Immature natural killer cell (primary cell): ENCODE measurements at regions not wholly inside any gene's neighbourhood (a gene's known extent, or its start where the extent isn't known, plus 50 kb on each side); places are given as distances from the start of the nearest gene placed in this dataset.

Experiments
- DNase-seq, 3 donors: peaks; one replicate each; pipeline ENCODE4 v3.0.0; 2022; ENCODE audit warnings: mixed read lengths in 1 of 3
- H3K27ac Mint-ChIP-seq, 6 donors: one replicate each; pipeline ENCODE4 v1.8.0; 2020; ENCODE audit warnings: mixed read lengths in 6 of 6, mild to moderate bottlenecking in 5 of 6, inconsistent platforms in 4 of 6, moderate library complexity in 3 of 6
- H3K27me3 Mint-ChIP-seq, 3 donors: one replicate each; pipeline ENCODE4 v1.8.0; 2020 to 2021; ENCODE audit warnings: low read depth in 3 of 3, mild to moderate bottlenecking in 3 of 3, mixed read lengths in 3 of 3, moderate library complexity in 3 of 3, inconsistent platforms in 1 of 3
- H3K36me3 Mint-ChIP-seq, 3 donors: one replicate each; pipeline ENCODE4 v1.8.0; 2020; ENCODE audit warnings: mixed read lengths in 3 of 3, inconsistent platforms in 2 of 3, mild to moderate bottlenecking in 2 of 3
- H3K4me1 Mint-ChIP-seq, 2 donors: one replicate each; pipeline ENCODE4 v1.8.0; 2020; ENCODE audit warnings: inconsistent platforms in 2 of 2, mild to moderate bottlenecking in 2 of 2, mixed read lengths in 2 of 2, moderate library complexity in 1 of 2
- H3K4me3 Mint-ChIP-seq, 5 donors: one replicate each; pipeline ENCODE4 v1.8.0; 2020; ENCODE audit warnings: mild to moderate bottlenecking in 5 of 5, mixed read lengths in 5 of 5, inconsistent platforms in 3 of 5, moderate library complexity in 3 of 5
- H3K9me3 Mint-ChIP-seq, 6 donors: one replicate each; pipeline ENCODE4 v1.8.0; 2020; ENCODE audit warnings: mild to moderate bottlenecking in 6 of 6, mixed read lengths in 6 of 6, inconsistent platforms in 4 of 6, moderate library complexity in 3 of 6

GRCh38 chr10:83625831-83626360, 513.4 kb upstream of the GHITM start:
- Mint-ChIP-seq H3K9me3 (peaks cover 0 to 11% (median 5%) of the 10 kb centered on the region in 6 donors), H3K27ac (no peak overlapping the region), H3K4me3 (no peak overlapping the region), H3K4me1 (no peaks in the 10 kb centered on the region), H3K27me3 (no peaks in the 10 kb centered on the region), H3K36me3 (no peaks in the 10 kb centered on the region)
- no peak for DNase-seq

DNA sequence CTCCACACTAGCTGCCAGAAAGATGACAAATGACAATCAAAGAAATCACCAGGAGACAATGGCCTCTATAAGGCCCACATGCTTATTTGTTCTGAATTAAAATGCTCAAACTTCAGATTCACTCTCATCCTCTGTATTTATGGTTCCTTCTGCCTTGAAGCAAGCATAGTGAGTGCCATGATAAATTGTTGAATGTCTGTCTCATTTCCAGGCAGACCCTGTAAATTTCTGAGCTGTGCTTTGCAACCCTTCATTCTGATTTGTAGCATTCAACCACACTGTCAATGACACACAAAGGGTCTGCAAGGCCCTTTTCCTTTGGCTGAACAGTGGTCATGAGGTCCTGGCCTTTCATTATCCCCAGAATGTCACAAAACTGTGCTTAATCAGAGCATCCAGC, 506.6 kb upstream of the GHITM start:
- no peak overlapping the region for H3K27ac Mint-ChIP-seq
- no peaks in the 10 kb centered on the region for H3K36me3 Mint-ChIP-seq
- H3K27me3 Mint-ChIP-seq: no peaks in the 10 kb centered on the region
- H3K9me3 Mint-ChIP-seq: peaks cover 0 to 24% (median 6%) of the 10 kb centered on the region in 6 donors
- DNase-seq: no peak
- no peak overlapping the region for H3K4me3 Mint-ChIP-seq
- no peaks in the 10 kb centered on the region for H3K4me1 Mint-ChIP-seq

- Mint-ChIP-seq H3K9me3 (peaks cover 0 to 24% (median 6%) of the 10 kb centered on the region in 6 donors), H3K4me3 (no peak overlapping the region), H3K4me1 (no peaks in the 10 kb centered on the region), H3K27me3 (no peaks in the 10 kb centered on the region), H3K36me3 (no peaks in the 10 kb centered on the region), H3K27ac (no peak overlapping the region)
- no peak for DNase-seq
These were observed 505.8 kb upstream of the GHITM start for GRCh38 chr10:83633547-83633946.

DNA sequence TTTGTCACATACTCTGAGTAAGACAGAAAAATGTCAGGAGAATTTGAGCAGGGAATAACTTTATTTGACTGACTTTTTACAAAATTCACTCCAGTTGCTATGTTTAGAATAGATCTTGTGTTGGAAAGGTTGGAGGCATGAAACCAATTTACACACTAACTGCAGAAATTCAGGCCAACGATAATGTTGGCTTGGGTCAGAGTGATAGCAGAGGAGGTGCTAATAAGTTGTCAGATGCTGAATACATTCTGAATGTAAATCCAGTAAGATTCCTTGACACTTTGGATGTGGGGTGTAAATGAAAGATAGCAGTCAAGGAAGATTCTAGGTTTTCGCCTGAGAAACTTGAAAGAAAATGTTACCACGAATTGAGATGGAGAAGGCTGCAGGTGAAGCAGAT, 502.5 kb upstream of the GHITM start:
- peaks cover 0 to 3% (median 0%) of the 10 kb centered on the region in 3 donors for H3K27me3 Mint-ChIP-seq
- H3K4me3 Mint-ChIP-seq: no peak overlapping the region
- no peak for DNase-seq
- H3K36me3 Mint-ChIP-seq: no peaks in the 10 kb centered on the region
- no peak overlapping the region for H3K27ac Mint-ChIP-seq
- H3K9me3 Mint-ChIP-seq: peaks cover 0 to 18% (median 5%) of the 10 kb centered on the region in 6 donors
- no peaks in the 10 kb centered on the region for H3K4me1 Mint-ChIP-seq

- no peak for DNase-seq
- no peaks in the 10 kb centered on the region for H3K4me1 Mint-ChIP-seq
- H3K36me3 Mint-ChIP-seq: no peaks in the 10 kb centered on the region
- no peak overlapping the region for H3K27ac Mint-ChIP-seq
- peaks cover 0 to 15% (median 5%) of the 10 kb centered on the region in 6 donors for H3K9me3 Mint-ChIP-seq
- no peak overlapping the region for H3K4me3 Mint-ChIP-seq
- peaks cover 1 to 3% (median 2%) of the 10 kb centered on the region in 3 donors for H3K27me3 Mint-ChIP-seq
These were observed 491.8 kb upstream of the GHITM start for GRCh38 chr10:83647526-83647925.

DNA sequence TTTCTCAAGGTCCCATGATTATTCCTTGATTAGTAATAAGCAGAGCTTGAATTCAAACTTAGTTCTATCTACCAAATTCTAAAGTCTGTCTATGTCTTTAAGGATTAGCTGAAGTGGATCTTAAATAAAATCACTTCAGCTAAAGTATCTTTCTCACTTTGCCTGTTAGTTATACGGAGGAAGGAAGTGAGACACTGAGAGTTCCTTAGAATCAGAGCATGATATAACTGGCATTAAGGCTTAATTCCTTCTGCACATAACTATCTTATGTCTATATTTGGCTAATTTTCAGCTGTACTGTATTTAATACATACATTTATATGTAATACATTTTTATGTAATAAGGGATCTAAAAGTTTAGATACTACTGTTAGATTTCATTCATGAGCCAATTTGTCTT, 491.1 kb upstream of the GHITM start:
- Mint-ChIP-seq H3K27ac (no peak overlapping the region), H3K27me3 (peaks cover 1 to 3% (median 2%) of the 10 kb centered on the region in 3 donors), H3K4me3 (no peak overlapping the region), H3K4me1 (no peaks in the 10 kb centered on the region), H3K9me3 (peaks cover 2 to 15% (median 5%) of the 10 kb centered on the region in 6 donors), H3K36me3 (no peaks in the 10 kb centered on the region)
- DNase-seq: no peak

DNA sequence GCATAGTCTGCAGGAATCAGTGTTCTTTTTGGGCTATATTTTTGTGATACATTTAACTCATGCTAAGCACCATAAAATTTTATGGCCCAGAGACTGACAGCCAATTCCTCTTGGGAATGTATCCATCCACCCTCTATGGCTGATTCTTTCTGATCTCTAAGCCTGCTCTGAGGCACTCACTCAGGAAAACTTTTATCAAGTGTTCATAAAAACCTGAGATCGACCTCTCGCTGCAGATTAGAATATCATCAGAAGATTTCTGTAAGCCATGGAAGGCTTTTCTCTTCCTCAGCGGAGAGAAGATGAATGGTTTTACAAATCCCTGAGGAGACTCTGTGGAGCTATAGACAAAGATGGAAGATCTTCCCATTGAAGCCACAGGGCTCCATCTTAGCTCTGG, 489.8 kb upstream of the GHITM start:
- H3K36me3 Mint-ChIP-seq: no peaks in the 10 kb centered on the region
- peaks cover 2 to 15% (median 4%) of the 10 kb centered on the region in 6 donors for H3K9me3 Mint-ChIP-seq
- H3K27me3 Mint-ChIP-seq: peaks cover 1 to 3% (median 2%) of the 10 kb centered on the region in 3 donors
- DNase-seq: no peak
- H3K4me3 Mint-ChIP-seq: no peak overlapping the region
- no peaks in the 10 kb centered on the region for H3K4me1 Mint-ChIP-seq
- H3K27ac Mint-ChIP-seq: no peak overlapping the region

DNA sequence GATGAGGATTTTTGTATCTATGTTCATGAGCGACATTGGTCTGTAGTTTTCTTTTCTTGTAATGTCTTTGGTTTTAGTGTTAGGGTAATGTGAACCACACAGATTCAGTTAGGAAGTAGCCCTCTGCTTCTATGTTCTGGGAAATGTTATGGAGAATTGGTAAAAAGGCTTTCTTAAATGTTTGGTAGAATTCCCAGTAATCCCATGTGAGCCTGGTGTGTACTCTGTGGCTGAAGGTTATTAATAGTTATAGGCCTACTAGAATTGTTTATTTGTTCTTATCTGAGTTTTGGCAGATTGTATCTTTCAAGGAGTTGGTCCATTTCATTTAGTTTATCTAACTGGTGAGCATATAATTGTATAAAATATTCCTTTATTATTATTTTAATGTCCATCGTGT, 484.6 kb upstream of the GHITM start:
- peaks cover 0 to 1% (median 0%) of the 10 kb centered on the region in 3 donors for H3K27me3 Mint-ChIP-seq
- H3K4me1 Mint-ChIP-seq: no peaks in the 10 kb centered on the region
- peaks cover 0 to 23% (median 2%) of the 10 kb centered on the region in 6 donors for H3K9me3 Mint-ChIP-seq
- H3K36me3 Mint-ChIP-seq: no peaks in the 10 kb centered on the region
- H3K27ac Mint-ChIP-seq: no peak overlapping the region
- DNase-seq: no peak
- no peak overlapping the region for H3K4me3 Mint-ChIP-seq

GRCh38 chr10:83656924-83657323, 482.4 kb upstream of the GHITM start:
- H3K9me3 Mint-ChIP-seq: peaks cover 0 to 22% (median 3%) of the 10 kb centered on the region in 6 donors
- no peaks in the 10 kb centered on the region for H3K27me3 Mint-ChIP-seq
- no peak for DNase-seq
- no peak overlapping the region for H3K4me3 Mint-ChIP-seq
- H3K4me1 Mint-ChIP-seq: no peaks in the 10 kb centered on the region
- no peak overlapping the region for H3K27ac Mint-ChIP-seq
- no peaks in the 10 kb centered on the region for H3K36me3 Mint-ChIP-seq

DNA sequence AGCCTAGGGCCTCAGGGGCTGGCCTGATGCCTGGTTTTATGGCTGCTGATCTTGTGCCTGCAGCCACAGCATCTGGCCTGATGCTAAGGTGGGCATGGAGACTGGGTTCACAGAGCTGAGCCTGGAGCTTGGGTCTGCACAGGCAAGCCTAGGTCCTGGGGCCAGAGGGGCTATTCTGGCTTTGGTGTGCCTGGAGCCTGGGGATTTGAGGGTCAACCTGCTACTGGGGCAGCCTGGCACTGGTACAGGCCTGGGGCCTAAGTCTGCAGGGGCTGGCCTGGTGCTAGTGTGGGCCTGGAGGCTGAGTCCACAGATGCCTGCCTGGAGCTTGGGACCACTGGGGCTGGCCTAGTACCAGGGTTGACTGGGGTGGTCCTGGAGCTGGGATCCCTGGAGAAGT, 481.8 kb upstream of the GHITM start:
- Mint-ChIP-seq H3K4me1 (no peaks in the 10 kb centered on the region), H3K27me3 (peaks cover 0 to 1% (median 0%) of the 10 kb centered on the region in 3 donors), H3K27ac (no peak overlapping the region), H3K4me3 (no peak overlapping the region), H3K9me3 (peaks cover 0 to 22% (median 5%) of the 10 kb centered on the region in 6 donors), H3K36me3 (no peaks in the 10 kb centered on the region)
- no peak for DNase-seq

DNA sequence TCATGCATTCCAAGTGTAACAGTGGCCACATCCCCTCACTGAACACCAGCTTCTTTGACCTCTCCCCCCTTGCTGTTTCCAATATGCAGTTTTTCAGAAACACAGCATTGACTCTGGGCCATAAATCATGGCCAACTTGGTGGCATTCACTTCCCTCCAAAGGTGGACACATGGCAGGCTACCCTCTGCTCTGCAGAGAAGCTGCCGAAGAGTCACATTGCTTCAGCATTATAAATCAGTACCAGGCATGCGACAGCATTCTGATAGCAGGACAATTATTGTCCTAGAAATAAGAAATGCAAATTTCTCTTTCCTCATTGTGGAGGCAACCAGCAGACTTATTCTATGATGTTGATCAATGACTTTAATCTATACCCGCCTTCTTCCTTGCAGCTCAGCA, 475.4 kb upstream of the GHITM start:
- Mint-ChIP-seq H3K4me3 (no peak overlapping the region), H3K4me1 (no peaks in the 10 kb centered on the region), H3K27me3 (peaks cover 0 to 3% (median 0%) of the 10 kb centered on the region in 3 donors), H3K27ac (no peak overlapping the region), H3K36me3 (no peaks in the 10 kb centered on the region), H3K9me3 (peaks cover 0 to 24% (median 3%) of the 10 kb centered on the region in 6 donors)
- DNase-seq: no peak

DNA sequence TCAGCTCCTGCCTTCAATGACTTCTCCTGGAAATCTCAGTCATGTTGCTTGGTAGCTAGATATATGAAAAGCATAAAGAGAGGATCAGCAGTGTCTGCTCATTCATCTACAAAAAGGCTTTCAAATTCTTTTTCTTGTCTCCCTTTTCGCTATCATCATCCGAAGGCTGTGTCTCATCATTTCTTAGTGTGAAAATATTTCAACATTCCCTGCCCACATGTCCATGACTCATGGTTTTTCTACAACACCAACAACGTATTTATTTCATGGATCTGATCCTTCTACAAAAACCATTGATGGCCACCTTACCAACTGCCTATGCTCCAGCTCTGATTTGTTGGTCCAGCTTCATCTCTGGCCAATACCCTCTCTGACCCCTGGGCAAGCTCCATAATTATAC, 472.5 kb upstream of the GHITM start:
- Mint-ChIP-seq H3K36me3 (no peaks in the 10 kb centered on the region), H3K27me3 (peaks cover 0 to 3% (median 0%) of the 10 kb centered on the region in 3 donors), H3K27ac (no peak overlapping the region), H3K4me3 (no peak overlapping the region), H3K9me3 (peaks cover 0 to 16% (median 6%) of the 10 kb centered on the region in 6 donors), H3K4me1 (no peaks in the 10 kb centered on the region)
- DNase-seq: no peak

GRCh38 chr10:83667594-83667993, 471.7 kb upstream of the GHITM start:
- Mint-ChIP-seq H3K36me3 (no peaks in the 10 kb centered on the region), H3K27me3 (peaks cover 0 to under 1% (median 0%) of the 10 kb centered on the region in 3 donors), H3K27ac (no peak overlapping the region), H3K4me3 (no peak overlapping the region), H3K4me1 (no peaks in the 10 kb centered on the region), H3K9me3 (peaks cover 0 to 21% (median 5%) of the 10 kb centered on the region in 6 donors)
- no peak for DNase-seq

- Mint-ChIP-seq H3K27me3 (peaks cover 0 to 1% (median 0%) of the 10 kb centered on the region in 3 donors), H3K4me3 (no peak overlapping the region), H3K36me3 (no peaks in the 10 kb centered on the region), H3K4me1 (no peaks in the 10 kb centered on the region), H3K9me3 (peaks cover 0 to 23% (median 5%) of the 10 kb centered on the region in 6 donors), H3K27ac (no peak overlapping the region)
- no peak for DNase-seq
These were observed 466.0 kb upstream of the GHITM start for GRCh38 chr10:83673316-83673715.

GRCh38 chr10:83677795-83678194, 461.5 kb upstream of the GHITM start:
- Mint-ChIP-seq H3K27ac (no peak overlapping the region), H3K9me3 (peaks cover 0 to 22% (median under 1%) of the 10 kb centered on the region in 6 donors), H3K4me1 (no peaks in the 10 kb centered on the region), H3K36me3 (no peaks in the 10 kb centered on the region), H3K27me3 (peaks cover 0 to 1% (median 0%) of the 10 kb centered on the region in 3 donors), H3K4me3 (no peak overlapping the region)
- no peak for DNase-seq
